Liver (tissue), 2 donors: ENCODE measurements at regions not wholly inside any gene's neighbourhood (a gene's known extent, or its start where the extent isn't known, plus 50 kb on each side); places are given as distances from the start of the nearest gene placed in this dataset.

Experiments
- YY1 ChIP-seq: IDR thresholded peaks from 2 replicates; pipeline ENCODE4 v1.6.1; 2016; ENCODE audit warnings: antibody characterized with exemption, mild to moderate bottlenecking
- TF ChIP-seq, protein P1 (sequence below): fragments of 150-350 bp; IDR thresholded peaks from 2 replicates; pipeline ENCODE4 v1.5.1; 2017; ENCODE audit warnings: improper control_type of control experiment, low read depth, low read length; ENCODE audit not compliant: missing input control
- donor health status: healthy.

DNA sequence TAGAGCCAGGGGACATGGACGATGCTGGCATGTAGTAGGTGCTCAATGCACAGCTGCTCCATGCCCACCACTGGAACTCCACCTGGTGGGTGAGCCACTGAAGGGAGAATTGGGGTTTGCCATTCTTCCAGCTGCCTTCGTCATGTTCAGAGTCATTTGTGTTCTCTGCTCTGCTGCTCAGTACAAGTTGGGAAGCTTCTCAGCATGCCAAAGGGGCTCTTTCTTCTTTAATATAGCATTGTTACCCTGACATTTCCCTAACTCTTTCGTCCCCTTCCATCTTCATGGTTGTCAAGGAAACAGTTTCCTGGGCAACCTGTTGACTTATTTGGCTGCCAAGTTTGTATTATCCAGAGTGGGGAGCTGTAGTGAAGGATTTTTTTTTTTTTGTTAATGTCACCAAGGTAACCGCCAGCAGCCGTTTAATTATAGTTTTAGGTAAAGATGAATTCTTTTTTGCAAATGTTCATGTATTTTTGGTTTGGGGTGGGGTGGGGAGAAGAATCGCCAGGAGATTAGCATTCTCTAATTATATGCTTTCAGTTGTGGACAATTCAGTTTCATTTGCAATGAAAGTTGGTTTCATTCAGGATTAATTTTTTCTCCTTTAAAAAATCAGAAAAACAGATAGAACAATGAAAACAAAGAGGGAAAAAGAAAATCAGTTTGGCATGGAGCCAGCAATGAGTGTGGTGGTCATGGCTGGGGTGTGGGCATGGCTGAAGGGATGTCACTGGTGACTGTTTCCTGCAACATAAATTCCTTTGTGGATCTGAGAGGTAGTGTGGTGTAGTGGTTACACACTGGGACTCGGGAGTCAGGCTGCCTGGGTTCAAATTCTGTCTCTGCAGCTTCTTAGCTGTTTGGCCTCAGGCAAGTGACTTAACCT is 73.0 kb upstream of the KCNG1 start:
- TF ChIP-seq, protein P1, sequence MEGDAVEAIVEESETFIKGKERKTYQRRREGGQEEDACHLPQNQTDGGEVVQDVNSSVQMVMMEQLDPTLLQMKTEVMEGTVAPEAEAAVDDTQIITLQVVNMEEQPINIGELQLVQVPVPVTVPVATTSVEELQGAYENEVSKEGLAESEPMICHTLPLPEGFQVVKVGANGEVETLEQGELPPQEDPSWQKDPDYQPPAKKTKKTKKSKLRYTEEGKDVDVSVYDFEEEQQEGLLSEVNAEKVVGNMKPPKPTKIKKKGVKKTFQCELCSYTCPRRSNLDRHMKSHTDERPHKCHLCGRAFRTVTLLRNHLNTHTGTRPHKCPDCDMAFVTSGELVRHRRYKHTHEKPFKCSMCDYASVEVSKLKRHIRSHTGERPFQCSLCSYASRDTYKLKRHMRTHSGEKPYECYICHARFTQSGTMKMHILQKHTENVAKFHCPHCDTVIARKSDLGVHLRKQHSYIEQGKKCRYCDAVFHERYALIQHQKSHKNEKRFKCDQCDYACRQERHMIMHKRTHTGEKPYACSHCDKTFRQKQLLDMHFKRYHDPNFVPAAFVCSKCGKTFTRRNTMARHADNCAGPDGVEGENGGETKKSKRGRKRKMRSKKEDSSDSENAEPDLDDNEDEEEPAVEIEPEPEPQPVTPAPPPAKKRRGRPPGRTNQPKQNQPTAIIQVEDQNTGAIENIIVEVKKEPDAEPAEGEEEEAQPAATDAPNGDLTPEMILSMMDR, result no peak
- TF ChIP-seq YY1, result no peak
